Activated CD8-positive, alpha-beta T cell treated with anti-CD3 and anti-CD28 coated beads, Interleukin-2, amount 10 ng/mL, durations not matched to agents 7 days and 5 days (primary cell): ENCODE measurements at regions not wholly inside any gene's neighbourhood (a gene's known extent, or its start where the extent isn't known, plus 50 kb on each side); places are given as distances from the start of the nearest gene placed in this dataset.

Source experiments
- ATAC-seq: fragments of 150-1000 bp; cut with Tn5 transposase; one replicate; pipeline ENCODE4 v1.10.0; 2021; ENCODE audit warnings: moderate library complexity
- CTCF ChIA-PET: fragments of 350-600 bp; sonication (Branson Sonifier 250); formaldehyde crosslinking; loops from one replicate; lab custom pipeline; 2021; ENCODE audit warnings: antibody characterized with exemption; lab: Charles Lee
- POLR2A ChIA-PET: fragments of 350-600 bp; sonication (Branson Sonifier 250); formaldehyde crosslinking; loops from one replicate; lab custom pipeline; 2021; ENCODE audit warnings: antibody characterized with exemption; lab: Charles Lee
- DNase-seq: peaks from one replicate; pipeline ENCODE4 v3.0.0-alpha.2; 2020
- H3K27ac Mint-ChIP-seq: one replicate; pipeline ENCODE4 v1.8.0; 2021; ENCODE audit warnings: mild to moderate bottlenecking, mixed read lengths
- H3K27me3 Mint-ChIP-seq: one replicate; pipeline ENCODE4 v1.8.0; 2021; ENCODE audit warnings: low read depth, mixed read lengths
- H3K36me3 Mint-ChIP-seq: one replicate; pipeline ENCODE4 v1.8.0; 2021; ENCODE audit warnings: low read depth, mixed read lengths
- H3K4me1 Mint-ChIP-seq: one replicate; pipeline ENCODE4 v1.8.0; 2021; ENCODE audit warnings: low read depth, mixed read lengths
- H3K4me3 Mint-ChIP-seq: one replicate; pipeline ENCODE4 v1.8.0; 2021; ENCODE audit warnings: mild to moderate bottlenecking, mixed read lengths
- H3K9me3 Mint-ChIP-seq: one replicate; pipeline ENCODE4 v1.8.0; 2022; ENCODE audit warnings: mixed read lengths; ENCODE audit not compliant: insufficient read depth

DNA sequence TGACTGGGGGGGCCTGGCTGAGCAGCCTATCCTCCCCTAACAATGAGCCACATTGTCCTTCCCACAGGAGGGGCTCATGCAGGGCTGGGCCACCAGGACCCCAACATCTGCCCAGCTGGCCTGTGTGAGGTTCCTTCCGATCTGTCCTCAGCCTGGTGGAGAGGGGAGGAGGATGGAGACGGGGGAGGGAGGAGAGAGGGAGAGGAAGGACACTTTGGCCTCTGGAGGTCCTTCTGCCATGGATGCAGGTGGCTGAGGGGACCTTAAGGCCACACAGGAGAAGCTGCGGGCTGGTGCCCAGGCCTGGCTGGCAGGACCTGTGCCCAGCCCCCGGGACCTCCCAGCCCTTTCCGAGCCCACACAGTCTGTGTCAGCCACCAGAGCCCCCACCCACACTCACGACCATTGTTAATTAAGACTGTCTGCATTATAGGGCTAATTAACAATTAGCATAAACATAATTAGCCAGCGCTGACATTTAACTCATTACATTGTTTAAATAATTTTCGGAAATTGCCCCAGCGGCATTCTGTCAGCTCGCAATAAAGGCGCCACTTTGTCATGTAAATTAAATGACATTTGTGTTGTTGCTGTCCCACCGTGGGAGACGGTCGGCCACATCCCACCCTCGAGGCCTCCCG lies 53.0 kb upstream of the NKX1-1 start:
- CTCF ChIA-PET: no interaction called here
- peaks cover 4% of the 10 kb centered on the region for H3K9me3 Mint-ChIP-seq
- no peaks in the 10 kb centered on the region for H3K4me1 Mint-ChIP-seq
- POLR2A ChIA-PET: no interaction called here
- H3K27ac Mint-ChIP-seq: no peak overlapping the region
- no peak overlapping the region for H3K4me3 Mint-ChIP-seq
- H3K36me3 Mint-ChIP-seq: no peaks in the 10 kb centered on the region
- peaks cover 11% of the 10 kb centered on the region for H3K27me3 Mint-ChIP-seq
- no peak for ATAC-seq
- DNase-seq: no peak

DNA sequence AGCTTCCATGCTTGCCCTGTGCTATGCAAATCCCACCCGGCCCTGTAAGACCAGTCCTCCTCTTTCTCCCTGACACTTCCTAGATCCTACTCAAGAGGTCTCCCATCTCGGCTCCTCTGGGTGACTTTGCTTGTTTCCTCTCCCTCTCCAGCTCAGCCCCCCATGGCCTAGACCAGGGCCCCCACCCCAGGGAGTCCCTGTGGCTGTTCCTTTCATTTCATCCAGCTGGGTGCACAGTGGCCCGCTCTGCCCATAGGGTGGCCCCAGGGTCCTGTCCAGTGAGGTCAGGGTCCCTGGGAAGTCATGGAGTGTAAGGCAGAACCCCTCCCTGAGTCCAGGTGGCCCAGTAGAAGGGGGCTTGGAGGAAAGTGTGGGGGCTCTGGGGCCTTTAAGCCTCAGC lies 52.3 kb upstream of the NKX1-1 start:
- ATAC-seq: no peak
- H3K9me3 Mint-ChIP-seq: peaks cover 4% of the 10 kb centered on the region

More for the DNA sequence above, 52.3 kb upstream of the NKX1-1 start:
- no peak for DNase-seq
- ChIA-PET CTCF (no interaction called here), POLR2A (no interaction called here)
- H3K4me3 Mint-ChIP-seq: no peak overlapping the region
- H3K27me3 Mint-ChIP-seq: peaks cover 11% of the 10 kb centered on the region
- no peaks in the 10 kb centered on the region for H3K36me3 Mint-ChIP-seq
- H3K27ac Mint-ChIP-seq: no peak overlapping the region
- H3K4me1 Mint-ChIP-seq: no peaks in the 10 kb centered on the region
